ENCODE measurements at regions not wholly inside any gene's neighbourhood (a gene's known extent, or its start where the extent isn't known, plus 50 kb on each side); places are given as distances from the start of the nearest gene placed in this dataset.
"Not testable (repeated sequence)": the region's sequence is repeated elsewhere in the genome, so short reads cannot be mapped to it uniquely, and the experiment has no call there.

DNA sequence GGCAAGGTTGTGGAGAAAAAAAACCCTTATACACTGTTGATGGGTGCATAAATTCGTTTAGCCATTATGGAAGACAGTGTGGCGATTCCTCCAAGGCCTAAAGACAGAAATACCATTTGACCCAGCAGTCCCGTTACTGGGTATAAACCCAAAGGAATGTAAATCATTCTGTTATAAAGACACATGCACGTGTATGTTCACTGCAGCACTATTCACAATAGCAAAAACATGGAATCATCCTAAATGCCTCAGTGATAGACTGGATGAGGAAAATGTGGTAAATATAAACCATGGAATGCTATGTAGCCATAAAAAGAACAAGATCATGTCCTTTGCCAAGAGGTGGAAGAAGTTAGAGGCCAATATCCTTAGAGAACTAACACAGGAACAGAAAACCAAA, 119.9 kb upstream of the PRR16 start:
- no peak for DNase-seq (ENCODE audit: low spot score)

DNA sequence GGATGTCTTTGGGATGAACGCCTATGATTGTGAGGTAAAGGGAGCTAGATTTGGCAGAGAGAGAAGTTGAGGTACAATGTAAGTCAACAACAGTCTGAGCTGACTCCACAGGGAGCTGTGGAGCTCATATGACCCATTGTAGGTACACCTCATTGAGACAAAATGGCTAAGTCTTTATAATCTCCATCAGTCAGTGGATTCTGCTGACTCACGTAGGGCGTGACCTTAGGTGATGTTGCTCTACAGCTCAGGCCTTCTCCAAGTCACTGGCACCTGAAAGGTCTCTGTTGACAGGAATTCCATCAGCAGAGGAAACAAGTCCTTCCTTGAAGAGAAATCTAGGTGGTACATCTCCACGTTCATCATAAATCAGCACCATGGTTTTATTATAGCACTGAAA, 118.2 kb upstream of the PRR16 start:
- DNase-seq (ENCODE audit: low spot score), result no peak

DNA sequence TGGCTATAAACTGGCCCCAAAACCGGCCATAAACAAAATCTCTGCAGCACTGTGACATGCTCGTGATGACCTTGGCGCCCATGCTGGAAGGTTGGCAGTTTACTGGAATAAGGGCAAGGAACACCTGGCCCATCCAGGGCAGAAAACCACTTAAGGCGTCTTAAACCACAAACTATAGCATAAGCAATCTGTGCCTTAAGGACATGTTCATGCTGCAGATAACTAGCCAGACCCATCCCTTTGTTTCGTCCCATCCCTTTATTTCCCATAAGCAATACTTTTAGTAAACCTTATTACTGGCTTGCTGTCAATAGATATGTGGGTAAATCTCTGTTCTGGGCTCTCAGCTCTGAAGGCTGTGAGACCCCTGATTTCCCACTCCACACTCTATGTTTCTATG, 113.0 kb upstream of the PRR16 start:
- not testable (repeated sequence) for DNase-seq (ENCODE audit: low spot score)

DNA sequence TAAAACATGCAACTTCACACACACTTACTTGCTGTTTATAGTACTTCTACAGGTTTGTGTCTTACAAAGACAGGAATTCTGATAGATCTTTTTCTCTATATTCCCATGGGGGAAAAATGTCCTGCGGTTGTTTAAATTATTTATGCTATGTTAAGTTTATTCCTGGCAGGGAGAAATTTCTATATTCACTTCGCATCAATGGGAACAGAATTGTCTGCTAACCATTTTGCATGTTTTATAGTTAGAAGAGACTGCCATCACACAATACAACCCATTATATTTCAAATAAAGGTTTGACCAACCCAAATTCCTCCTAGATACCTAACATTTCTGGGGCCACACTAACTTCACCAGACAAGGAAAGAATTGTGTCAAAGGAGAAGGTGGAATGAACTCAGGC, 110.0 kb upstream of the PRR16 start:
- no peak for DNase-seq (ENCODE audit: low spot score)

DNA sequence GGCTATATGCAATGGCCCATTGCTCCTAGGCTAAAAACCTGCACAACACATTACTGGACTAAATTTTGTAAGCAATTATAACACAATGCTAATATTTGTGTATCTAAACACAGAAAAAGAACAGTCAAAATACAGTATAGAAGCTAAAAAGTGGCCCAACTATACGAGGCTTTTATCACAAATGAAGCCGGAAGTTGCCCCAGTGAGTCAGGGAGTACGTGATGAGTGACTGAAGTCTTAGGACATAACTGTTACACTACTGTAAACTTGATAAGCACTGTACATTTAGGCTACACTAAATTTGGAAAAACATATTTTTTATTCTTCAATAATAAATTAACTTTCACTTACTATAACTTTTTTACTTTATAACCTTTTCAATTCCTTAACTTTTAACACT, 105.2 kb upstream of the PRR16 start:
- DNase-seq (ENCODE audit: low spot score), result no peak

DNA sequence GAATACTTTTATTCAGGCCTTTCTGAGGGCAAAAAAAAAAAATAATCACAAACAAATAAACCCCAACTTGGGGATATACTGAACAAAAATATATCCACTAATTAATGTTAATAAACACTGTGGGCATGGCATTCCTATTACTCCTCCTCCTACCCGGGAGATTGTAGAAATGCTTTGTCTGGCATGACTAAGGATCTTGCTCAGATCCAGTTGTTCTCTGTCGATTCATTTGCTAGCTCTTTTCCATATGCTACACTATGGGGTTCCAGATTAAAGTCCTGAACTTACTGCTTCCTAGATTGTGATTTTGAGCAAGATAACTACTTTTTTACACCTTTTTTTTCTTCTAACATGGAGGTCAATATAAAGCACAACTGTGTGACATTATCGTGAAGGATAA, 102.2 kb upstream of the PRR16 start:
- DNase-seq (ENCODE audit: low spot score), result no peak

DNA sequence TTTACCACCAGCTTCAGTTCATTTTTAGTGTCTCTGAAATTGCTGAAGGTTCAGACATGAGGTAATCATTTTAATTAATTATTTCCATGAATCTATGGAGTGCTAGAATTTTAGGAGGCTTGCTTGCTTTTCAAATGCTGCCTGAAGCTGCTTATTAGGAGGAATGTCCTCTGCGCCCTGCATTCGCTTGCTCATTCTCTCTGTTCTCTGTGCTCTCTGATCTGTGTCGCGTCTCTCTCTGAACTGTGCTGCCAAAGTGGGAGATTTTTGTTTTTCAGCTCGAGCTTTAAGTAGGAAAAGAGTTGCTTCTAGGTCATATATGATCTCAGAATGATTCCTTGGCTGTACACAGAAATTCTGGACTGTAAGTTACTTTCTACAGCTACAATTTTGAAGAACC, 101.7 kb upstream of the PRR16 start:
- DNase-seq (ENCODE audit: low spot score), result no peak

DNA sequence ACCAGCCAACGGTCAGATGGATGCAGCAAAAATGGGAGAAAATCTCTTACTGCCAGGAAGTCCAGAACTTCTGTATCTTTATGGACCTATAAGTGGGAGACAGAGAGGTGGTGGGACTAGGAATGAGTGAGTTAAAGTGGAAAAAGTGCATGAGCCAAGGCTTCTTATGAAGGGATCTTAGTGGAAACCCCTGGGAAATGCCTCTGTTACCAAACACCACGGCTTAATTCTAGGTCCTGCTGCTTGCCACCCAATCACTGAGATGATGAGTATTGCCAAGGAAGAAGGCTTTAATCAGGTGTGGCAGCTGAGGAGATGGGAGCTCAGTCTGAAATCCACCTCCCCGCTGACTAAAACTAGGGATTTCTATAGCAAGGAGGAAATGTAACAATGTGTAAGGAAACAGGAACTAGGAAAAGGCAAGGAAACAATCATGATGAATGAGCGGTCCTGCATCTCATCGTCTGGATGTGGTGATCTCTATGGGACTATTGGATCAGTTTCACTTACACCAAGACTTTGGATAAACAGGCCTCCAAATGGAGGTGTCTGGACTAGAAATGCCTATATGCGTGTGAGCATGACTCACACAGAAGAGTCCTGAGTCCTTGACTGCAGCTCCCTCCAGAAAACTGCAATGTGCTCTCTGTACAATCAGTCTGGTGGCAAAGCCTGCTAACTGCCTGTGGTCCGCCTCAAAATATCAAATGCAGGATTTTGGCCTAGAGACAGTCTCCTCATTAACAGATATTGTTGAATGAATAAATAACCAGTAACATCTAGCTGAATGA, 98.2 kb upstream of the PRR16 start:
- no peak for DNase-seq (ENCODE audit: low spot score)

DNA sequence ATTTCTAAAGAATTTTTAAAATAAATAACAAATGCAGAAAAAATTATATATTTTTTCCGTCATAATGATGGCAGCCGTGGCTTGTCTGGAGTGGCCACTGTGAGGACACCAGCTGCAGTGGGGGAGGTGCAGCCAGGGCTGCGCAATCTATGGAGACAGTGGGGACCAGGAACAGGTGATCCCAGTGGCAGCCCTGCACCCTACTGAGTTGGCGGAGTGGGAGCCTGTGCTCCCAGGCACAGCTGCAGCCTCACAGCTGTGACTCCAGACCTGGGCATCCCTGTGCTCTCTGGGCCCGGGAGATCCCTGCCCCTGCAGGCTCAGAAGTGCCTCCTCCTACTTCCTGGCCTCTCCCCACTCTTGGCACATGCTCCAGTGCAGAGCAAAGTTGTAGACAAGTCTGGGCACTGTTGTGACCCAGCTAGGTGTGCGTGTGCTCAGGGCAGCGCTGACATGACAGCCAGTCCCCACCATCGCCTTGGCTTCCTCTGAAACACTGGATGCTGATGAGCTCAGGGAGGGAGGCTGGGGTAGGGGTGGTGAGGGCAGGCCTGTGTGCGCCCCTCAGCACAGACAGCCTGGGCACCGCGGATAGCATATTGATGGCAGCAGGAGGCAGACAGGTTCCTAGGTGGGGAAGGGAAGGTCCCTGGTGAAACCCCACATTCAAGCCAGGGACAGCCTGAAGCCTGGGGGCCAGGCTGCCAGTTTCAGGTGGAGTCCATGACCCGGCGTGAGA, 96.0 kb upstream of the PRR16 start:
- DNase-seq (ENCODE audit: low spot score), result no peak

DNA sequence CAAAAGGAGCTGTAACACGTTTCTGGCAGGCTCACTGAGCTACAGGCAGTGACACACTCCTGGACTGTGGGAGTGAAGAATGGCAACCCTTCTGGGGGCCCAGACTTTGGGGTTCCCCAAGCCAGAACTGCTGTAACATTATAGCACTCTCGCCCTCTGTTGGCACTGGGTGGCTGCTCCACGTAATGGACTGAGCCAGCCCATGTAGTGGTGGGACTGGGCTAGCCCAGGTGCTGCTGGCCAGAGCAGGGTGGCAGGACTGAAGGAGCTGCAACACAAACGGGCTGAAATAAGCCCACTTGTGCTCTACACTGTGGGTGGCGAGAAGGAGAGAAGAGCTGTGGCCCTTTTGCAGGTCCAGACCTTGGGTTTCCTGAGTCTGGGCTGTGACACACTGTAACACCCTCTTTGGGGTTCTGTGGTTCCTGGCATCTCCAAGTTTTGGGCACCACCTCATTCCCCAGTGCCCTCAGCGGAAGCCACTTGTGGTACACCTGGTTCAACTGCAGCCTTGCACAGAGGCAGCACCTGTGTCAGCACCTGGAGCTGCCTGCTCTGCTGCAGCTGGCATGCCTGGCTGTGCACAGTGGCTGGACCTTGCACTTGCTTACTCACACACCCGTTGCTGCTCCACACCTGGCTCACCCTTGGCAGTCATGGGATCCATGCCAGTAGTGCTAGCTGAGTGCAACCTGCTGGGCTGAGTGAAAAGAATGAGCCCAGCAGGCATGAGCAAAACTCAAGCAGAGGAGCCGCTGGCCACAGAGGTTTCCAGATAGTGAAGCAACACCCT, 95.0 kb upstream of the PRR16 start:
- DNase-seq (ENCODE audit: low spot score), result no peak

DNA sequence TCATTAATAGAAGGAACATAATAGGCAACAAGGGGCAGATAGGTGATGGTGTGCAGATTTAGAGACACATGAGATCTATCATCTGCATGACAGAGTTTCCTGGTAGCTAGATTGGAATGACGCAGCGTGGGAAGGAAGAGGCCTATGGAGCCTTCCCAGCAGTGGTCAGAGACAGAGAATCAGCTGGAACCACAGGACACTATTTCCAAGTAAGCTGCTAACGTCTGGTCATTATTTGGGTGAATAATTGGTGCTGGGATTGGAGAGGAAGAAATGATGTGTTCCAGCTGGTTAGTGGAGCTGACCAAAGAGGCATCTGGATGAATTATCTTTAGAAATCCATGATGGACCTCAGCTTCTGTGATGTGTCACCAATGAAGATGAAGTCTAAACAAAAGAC, 91.2 kb upstream of the PRR16 start:
- no peak for DNase-seq (ENCODE audit: low spot score)

DNA sequence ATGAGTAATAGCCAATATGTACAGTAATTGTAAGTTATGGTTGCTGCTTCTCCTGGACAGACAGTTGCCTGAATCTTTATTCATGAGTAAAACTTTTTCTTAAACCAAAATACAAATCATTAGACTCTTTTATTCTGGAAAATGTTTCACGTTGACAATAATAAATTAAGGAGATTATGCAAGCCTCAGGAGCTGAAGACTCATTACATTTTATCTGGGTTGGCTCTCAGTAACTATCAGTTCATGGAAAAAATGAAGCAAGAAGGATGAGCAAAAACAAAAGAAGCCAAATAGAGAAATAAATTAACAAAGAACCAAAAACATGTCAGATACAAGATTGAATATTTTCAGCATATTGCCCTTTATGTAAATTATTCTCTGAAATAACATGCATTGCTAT, 88.9 kb upstream of the PRR16 start:
- DNase-seq (ENCODE audit: low spot score), result no peak

DNA sequence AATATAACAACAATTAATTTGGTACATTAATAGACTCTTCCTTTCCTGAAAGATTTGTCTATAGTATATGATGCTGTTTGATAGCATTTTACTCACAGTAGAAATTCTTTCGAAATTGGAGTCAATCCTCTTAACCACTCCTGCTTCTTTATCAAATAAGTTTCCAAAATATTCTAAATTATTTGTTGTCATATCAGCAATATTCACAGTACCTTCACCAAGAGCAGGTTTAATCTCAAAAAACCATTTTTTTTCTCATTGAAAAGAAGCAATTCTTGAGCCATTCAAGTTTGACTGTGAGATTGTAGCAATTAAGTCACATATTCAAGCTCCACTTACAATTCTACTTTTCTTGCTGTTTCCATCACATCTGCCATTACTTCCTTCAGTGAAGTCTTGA, 83.5 kb upstream of the PRR16 start:
- no peak for DNase-seq (ENCODE audit: low spot score)

DNA sequence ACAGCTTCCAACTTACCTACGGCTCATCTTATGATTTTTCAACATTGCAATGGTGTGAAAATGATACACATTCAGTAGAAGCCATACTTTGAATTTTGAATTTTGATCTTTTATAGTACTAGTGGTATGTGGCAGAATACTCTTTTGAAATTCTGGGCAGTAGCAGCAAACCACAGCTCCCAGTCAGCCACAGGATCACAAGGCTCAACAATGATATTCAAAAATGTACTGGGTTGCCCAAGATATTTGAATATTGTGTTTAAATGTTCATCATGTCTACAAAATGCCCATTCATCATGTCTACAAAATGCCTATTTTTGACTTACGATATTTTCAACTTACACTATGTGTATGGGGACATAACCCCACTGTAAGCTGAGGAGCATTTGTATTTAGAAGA, 81.3 kb upstream of the PRR16 start:
- no peak for DNase-seq (ENCODE audit: low spot score)

DNA sequence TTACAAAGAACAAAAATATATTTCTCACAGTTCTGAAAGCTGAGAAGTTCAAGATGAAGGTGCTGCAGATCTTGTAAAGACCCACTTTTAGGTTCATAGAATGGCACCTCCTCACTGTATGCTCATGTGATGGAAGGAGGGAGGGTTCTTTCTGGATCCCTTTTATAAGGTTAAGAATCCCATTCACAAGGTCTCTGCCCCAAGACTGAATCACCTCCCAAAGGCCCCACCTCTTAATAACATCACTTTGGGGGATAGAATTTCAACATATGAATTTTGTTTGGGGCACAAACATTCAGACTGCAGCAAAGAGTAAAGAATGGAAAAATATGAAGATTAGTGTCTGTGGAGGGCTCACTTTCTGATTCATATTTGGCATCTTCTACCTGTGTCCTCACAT, 77.1 kb upstream of the PRR16 start:
- DNase-seq (ENCODE audit: low spot score), result no peak

DNA sequence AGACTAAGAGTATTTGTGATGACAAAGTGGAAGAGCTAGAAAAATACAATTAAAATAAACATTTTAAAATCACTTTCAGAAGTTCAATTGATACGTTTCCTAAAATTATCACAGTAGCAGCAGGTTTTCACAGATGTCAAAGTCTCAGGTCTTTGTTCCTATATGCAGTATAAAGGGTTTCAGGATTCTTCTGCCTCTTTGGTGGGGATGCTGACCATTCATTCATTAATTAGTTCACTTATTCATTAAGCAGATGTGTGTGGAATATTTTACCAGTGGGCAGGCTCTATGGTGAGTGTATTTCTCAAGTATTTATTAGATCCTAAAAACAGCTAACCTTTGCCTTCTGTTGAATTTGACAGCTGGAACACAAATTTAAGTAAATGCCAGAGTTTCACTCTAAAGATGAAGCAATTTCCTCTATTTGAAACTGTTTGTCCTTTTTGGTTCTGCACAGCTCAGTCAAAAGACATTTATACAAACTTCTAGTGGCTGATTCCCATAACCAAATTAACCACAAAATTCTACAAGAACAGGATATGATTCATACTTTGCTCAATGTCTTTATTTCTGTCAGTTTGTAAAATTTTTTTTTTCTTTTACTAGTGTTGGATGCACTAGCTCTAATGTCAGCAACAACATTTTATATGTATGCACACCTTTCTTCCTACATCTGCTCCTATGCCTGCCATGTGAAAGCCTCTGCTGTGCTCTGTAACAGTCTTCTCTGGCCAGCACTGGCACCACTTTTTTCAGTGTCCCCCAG, 75.9 kb upstream of the PRR16 start:
- DNase-seq (ENCODE audit: low spot score), result no peak

DNA sequence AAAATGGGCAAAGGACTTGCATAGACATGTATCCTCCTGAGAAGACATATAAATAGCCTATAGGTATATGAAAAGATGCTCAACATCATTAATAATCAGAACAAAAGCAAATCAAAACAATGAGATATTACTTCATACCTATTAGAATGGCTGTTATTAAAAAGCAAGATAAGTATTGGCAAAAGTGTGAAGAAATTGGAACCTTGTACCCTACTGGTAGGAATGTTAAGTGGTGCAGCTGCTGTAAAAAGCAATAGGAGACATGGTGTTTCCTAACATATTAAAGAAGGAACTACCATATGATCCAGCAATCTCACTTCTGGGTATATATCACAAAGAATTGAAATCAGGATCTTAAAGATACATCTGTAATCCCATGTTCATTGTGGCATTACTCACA, 69.8 kb upstream of the PRR16 start:
- DNase-seq (ENCODE audit: low spot score), result no peak

DNA sequence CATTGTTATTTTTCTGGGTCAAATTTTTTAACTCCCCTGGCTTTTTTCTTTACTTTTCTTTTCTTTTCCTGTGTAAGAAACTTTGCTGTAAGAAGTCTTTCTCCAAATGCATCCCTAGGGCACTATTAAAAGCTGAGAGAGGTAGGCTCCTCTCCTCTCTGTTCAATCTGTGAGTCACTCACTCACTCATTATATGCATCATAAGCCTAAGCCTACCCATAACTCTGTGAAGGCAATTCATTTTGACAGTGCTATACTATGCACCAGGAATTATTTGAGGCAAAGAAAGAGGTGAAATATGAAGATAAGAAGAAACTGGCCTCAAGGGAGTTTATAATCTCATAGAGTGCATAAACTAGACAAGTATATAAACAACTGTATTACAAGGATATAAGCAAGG, 67.9 kb upstream of the PRR16 start:
- DNase-seq (ENCODE audit: low spot score), result no peak

DNA sequence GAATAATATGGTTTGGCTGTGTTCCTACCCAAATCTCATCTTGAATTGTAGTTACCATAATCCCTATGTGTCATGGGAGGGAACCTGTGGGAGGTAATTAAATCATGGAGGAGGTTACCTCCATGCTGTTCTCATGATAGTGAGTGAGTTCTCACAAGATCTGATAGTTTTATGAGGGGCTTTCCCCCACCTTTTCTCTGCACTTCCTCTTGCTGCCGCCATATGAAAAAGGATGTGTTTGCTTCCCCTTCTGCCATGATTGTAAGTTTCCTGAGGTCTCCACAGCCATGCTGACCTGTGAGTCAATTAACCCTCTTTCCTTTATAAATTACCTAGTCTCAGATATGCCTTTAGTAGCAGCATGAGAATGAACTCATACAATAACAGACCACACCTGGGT, 63.7 kb upstream of the PRR16 start:
- DNase-seq (ENCODE audit: low spot score), result no peak

DNA sequence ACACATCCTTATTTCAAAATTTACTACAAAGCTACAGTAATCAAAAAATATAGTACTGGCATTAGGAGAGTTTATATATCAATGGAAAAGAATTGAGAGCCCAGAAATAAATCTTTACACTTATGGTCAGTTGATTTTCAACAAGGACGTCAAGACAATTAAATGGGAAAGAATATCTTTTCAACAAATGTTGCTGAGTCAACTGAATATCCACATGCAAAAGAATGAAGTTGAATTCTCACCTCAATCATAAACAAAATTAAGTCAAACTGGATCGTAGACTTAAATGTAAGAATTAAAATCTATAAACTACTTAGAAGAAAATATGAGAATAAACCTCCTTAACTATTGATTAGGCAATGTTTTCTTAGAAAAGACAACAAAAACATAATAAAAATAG, 61.5 kb upstream of the PRR16 start:
- no peak for DNase-seq (ENCODE audit: low spot score)

DNA sequence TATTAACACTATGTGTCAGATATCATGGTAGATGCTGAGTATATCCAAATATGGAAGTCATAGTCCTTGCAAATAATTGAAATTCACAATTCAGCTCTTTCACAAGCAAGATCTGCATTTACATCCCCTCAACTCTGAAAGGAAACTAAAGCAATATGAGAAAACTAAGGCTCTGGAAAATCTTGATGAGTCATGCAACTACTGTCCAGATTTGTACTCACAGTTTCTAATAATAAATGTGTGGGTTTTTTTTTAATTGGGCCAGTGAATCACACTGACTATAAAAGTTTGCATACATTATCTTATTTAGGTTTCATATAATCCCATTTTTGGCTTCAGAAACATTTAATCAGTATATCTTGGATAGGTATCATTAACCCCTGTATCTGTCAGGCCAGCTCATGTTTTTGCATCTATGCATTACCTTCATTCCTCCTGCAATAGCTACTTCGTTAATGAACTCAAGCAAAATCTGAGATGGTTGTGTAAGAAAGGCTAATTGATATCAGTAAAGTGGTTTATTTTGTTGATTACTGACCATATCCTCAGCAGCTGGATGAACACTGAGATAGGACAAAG, 58.7 kb upstream of the PRR16 start:
- DNase-seq (ENCODE audit: low spot score), result no peak

DNA sequence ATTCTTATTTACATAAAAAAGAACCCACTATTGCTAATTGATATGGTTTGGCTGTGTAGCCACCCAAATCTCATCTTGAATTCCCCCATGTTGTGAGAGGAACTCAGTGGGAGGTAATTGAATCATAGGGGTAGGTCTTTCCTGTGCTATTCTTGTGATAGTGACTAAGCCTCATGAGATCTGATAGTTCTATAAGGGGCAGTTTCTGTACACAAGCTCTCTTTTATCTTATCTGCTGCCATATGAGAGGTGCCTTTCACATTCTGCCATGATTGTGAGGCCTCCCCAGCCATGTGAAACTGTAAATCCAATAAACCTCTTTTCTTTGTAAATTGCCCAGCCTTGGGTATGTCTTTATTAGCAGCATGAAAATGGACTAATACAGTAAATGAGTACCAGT, 58.2 kb upstream of the PRR16 start:
- DNase-seq (ENCODE audit: low spot score), result no peak
